Astrocyte (in vitro differentiated cells and primary cell): ENCODE measurements at regions not wholly inside any gene's neighbourhood (a gene's known extent, or its start where the extent isn't known, plus 50 kb on each side); places are given as distances from the start of the nearest gene placed in this dataset.

ENCODE experiments used
- EZH2 ChIP-seq: IDR thresholded peaks from 2 replicates; pipeline ENCODE4 v1.6.1; 2012; ENCODE audit warnings: mild to moderate bottlenecking, low read length, inconsistent platforms; ENCODE audit not compliant: insufficient read depth
- TF ChIP-seq, protein P1 (sequence below): IDR thresholded peaks from 2 replicates; pipeline ENCODE4 v1.5.1; 2011; ENCODE audit warnings: low read depth, mild to moderate bottlenecking, inconsistent platforms, low read length, moderate library complexity; ENCODE audit not compliant: insufficient read depth

GRCh38 chr18:24917767-24918166 is 434.2 kb downstream of the ZNF521 start:
- TF ChIP-seq, protein P1, sequence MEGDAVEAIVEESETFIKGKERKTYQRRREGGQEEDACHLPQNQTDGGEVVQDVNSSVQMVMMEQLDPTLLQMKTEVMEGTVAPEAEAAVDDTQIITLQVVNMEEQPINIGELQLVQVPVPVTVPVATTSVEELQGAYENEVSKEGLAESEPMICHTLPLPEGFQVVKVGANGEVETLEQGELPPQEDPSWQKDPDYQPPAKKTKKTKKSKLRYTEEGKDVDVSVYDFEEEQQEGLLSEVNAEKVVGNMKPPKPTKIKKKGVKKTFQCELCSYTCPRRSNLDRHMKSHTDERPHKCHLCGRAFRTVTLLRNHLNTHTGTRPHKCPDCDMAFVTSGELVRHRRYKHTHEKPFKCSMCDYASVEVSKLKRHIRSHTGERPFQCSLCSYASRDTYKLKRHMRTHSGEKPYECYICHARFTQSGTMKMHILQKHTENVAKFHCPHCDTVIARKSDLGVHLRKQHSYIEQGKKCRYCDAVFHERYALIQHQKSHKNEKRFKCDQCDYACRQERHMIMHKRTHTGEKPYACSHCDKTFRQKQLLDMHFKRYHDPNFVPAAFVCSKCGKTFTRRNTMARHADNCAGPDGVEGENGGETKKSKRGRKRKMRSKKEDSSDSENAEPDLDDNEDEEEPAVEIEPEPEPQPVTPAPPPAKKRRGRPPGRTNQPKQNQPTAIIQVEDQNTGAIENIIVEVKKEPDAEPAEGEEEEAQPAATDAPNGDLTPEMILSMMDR = no peak
- no peak for TF ChIP-seq EZH2
